Fibroblast of the conjunctiva (primary cell): ENCODE measurements at regions not wholly inside any gene's neighbourhood (a gene's known extent, or its start where the extent isn't known, plus 50 kb on each side); places are given as distances from the start of the nearest gene placed in this dataset.

ENCODE experiments used
- DNase-seq: peaks from one replicate; pipeline ENCODE4 v3.0.0-alpha.2; 2010; ENCODE audit warnings: low read depth

GRCh38 chr9:26394025-26394424 lies 498.6 kb downstream of the CAAP1 start:
- DNase-seq, result no peak

GRCh38 chr9:26392639-26393038 lies 500.0 kb downstream of the CAAP1 start:
- no peak for DNase-seq

GRCh38 chr9:26391036-26391435 lies 501.6 kb downstream of the CAAP1 start:
- no peak for DNase-seq

GRCh38 chr9:26375448-26375847 lies 517.2 kb downstream of the CAAP1 start:
- DNase-seq, result no peak

- no peak for DNase-seq
These were observed 519.0 kb downstream of the CAAP1 start for GRCh38 chr9:26373616-26374015.

- DNase-seq, result no peak
These were observed 521.4 kb downstream of the CAAP1 start for GRCh38 chr9:26371236-26371635.

- DNase-seq, result no peak
These were observed 523.5 kb downstream of the CAAP1 start for GRCh38 chr9:26369093-26369492.

- DNase-seq, result no peak
These were observed 524.4 kb downstream of the CAAP1 start for GRCh38 chr9:26368241-26368640.

GRCh38 chr9:26361010-26361409 lies 531.6 kb downstream of the CAAP1 start:
- no peak for DNase-seq

GRCh38 chr9:26358836-26359235 lies 533.8 kb downstream of the CAAP1 start:
- DNase-seq, result no peak

GRCh38 chr9:26357803-26358344 lies 534.7 kb downstream of the CAAP1 start:
- no peak for DNase-seq

- no peak for DNase-seq
These were observed 536.1 kb downstream of the CAAP1 start for GRCh38 chr9:26356491-26356890.

- DNase-seq, result no peak
These were observed 545.6 kb downstream of the CAAP1 start for GRCh38 chr9:26346942-26347477.

GRCh38 chr9:26341545-26341944 lies 551.1 kb downstream of the CAAP1 start:
- no peak for DNase-seq

GRCh38 chr9:26339796-26340195 lies 552.8 kb downstream of the CAAP1 start:
- no peak for DNase-seq

GRCh38 chr9:26335116-26335515 lies 557.5 kb downstream of the CAAP1 start:
- DNase-seq, result no peak

GRCh38 chr9:26334706-26335105 lies 557.9 kb downstream of the CAAP1 start:
- no peak for DNase-seq

GRCh38 chr9:26331223-26331622 lies 561.4 kb downstream of the CAAP1 start:
- no peak for DNase-seq

GRCh38 chr9:26329974-26330373 lies 562.6 kb downstream of the CAAP1 start:
- no peak for DNase-seq

- peak; percentile 65 for DNase-seq
These were observed 566.0 kb downstream of the CAAP1 start for GRCh38 chr9:26326563-26326962.

GRCh38 chr9:26325444-26325829 lies 567.2 kb downstream of the CAAP1 start:
- DNase-seq, result no peak

GRCh38 chr9:26324786-26325443 lies 567.7 kb downstream of the CAAP1 start:
- no peak for DNase-seq

- DNase-seq, result no peak
These were observed 570.7 kb downstream of the CAAP1 start for GRCh38 chr9:26321935-26322334.

- DNase-seq, result no peak
These were observed 572.7 kb downstream of the CAAP1 start for GRCh38 chr9:26319859-26320258.
